Body of pancreas (tissue), 4 donors: ENCODE measurements at regions not wholly inside any gene's neighbourhood (a gene's known extent, or its start where the extent isn't known, plus 50 kb on each side); places are given as distances from the start of the nearest gene placed in this dataset.

Experiments used
- CTCF ChIP-seq, 7 experiments: fragments of 450-650 bp in 4 of 7; fragments of 200-600 bp in 3 of 7; sonication (generic) in 3 of 7; IDR thresholded peaks; one replicate each; pipeline ENCODE4 v1.5.1; 2016 to 2019; ENCODE audit warnings: antibody characterized with exemption in 7 of 7
- POLR2A ChIP-seq, 3 donors: fragments of 450-650 bp; IDR thresholded peaks; one replicate each; pipeline ENCODE4 v1.6.1; 2016; ENCODE audit warnings: antibody characterized with exemption in 3 of 3, mild to moderate bottlenecking in 2 of 3

GRCh38 chr7:149624419-149625339 is 127.1 kb upstream of the ZNF746 start:
- peak; percentile 83 to 90 (median 85) for TF ChIP-seq POLR2A (IDR thresholded peaks at IDR 0.05)
- TF ChIP-seq CTCF (IDR thresholded peaks at IDR 0.05) = peak; percentile 81 to 99 (median 96)
